ENCODE measurements at regions not wholly inside any gene's neighbourhood (a gene's known extent, or its start where the extent isn't known, plus 50 kb on each side); places are given as distances from the start of the nearest gene placed in this dataset.

DNA sequence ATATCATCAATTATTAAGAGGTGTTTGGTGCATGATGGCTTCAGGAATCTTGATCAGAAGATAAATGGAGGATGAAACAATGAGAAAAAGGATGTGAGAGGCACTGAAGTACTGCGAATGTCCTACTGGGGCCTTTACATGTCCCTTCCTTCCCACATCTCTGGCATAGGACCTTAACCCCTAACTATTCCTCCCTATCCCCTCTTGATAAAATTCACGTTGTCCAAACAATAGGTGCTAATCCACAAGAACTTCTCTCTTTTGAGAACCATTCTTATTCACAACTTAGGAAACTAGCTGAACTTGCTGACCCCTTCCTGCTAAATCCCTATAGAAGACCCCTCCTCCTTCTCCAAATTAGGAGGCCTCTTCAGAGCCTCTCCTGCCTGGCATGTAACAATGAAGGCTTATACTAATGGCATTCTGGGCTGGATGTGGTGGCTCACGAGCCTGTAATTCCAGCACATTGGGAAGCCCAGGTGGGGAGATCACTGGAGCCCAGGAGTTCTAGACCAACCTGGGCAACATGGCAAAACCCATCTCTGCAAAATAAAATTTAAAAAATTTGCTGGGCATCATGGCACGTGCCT, 276.5 kb upstream of the SMARCA2 start:
- DNase-seq (ENCODE audit: low spot score) (no peak), FAIRE-seq (no peak)

DNA sequence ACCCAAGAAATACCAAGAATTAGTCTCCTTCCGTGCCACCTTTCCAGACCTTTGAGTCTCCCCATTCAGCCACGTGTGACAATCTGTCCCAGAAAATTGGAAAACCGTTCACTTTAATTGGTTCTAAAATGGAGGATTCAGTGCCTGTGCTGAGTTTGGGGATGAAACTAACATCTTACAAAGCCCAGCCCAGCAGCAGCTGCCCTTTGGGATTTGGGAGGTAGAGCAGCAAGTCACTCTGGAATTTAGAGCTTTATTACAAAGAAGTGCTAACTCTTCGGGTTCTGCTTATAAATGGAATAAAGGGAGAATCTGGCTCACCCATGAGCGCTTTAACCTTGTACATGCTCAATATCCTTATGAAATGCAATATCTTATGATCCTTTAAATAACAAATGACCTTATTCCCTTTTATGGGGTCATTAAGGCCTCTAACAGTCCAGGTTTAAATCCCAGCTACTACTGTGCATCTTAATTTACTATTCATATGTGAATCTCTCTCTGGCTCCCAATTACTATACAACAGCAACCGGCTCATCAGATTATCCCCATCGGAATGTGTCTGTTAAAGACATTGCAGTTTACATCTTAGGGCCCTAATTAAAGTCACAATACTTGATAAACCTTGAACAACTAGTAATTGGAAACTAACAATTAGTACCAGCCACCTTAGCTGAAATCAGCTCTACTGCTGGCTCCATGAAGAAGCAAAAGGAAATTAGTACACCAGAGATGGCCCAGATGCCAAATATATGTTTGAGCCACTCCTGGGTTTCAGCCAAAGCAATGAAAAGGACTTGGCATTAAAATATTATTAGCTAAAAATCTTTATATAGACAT, 271.8 kb upstream of the SMARCA2 start:
- no peak for FAIRE-seq
- no peak for DNase-seq (ENCODE audit: low spot score)

DNA sequence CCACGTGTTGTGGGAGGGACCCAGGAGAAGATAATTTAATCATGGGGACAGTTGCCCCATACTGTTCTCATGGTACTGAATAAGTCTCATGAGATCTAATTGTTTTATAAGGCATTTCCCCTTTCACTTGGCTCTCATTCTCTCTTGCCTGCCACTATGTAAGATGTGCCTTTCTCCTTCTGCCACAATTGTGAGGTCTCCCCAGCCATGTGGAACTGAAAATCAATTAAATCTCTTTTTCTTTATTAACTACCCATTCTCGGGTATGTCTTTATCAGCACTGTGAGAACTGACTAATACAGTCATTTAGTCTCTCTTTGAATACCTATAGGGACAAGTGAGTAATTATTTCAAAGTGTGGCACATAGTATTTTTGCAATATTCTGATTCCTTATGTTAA, 269.2 kb upstream of the SMARCA2 start:
- DNase-seq (ENCODE audit: low spot score) (no peak), FAIRE-seq (no peak)

DNA sequence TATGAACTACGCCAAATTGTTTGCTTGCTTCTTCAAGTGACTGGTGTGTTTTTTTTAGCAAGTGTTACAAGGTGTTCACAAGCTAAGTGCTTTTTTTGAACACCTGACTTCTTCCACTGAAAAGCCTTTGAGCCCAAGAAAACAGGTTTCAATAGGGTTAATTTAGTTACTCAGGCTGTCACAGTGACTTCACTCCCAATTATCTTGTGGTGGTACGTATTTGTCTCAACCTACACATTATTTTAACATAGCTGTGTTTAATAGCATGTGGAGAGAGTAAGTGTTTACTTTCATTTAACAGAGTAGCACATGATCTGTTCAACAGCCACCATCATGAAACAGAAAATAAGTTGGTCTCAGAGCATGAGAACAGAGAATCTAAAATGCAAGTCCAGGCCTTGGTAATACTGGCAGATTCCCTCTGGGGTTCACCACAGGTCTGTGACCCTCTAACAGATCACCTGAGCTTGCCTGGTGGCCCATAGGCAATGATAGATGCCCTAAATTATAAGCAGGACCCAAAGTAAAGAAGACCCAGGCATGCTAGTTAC, 267.7 kb upstream of the SMARCA2 start:
- FAIRE-seq (no peak), DNase-seq (ENCODE audit: low spot score) (no peak)

DNA sequence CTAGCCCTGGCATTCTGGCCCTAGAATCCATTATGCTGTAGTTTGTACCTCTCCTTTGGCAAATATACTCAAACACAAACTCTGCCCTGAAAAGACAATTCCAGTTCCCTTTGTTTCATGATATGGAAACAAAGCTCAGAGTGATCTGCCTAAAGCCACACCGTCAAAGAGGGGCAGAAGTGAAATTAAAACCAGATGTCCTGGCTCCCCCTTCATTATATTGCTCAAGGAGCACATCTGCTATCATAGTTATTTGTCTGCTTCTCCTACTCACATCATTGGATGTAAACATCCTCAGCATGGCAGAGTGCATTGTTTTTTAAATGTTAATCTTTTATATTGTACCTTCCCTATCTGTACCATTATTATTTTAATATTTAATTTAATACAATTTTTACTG, 266.7 kb upstream of the SMARCA2 start:
- no peak for FAIRE-seq
- DNase-seq (ENCODE audit: low spot score) = no peak

DNA sequence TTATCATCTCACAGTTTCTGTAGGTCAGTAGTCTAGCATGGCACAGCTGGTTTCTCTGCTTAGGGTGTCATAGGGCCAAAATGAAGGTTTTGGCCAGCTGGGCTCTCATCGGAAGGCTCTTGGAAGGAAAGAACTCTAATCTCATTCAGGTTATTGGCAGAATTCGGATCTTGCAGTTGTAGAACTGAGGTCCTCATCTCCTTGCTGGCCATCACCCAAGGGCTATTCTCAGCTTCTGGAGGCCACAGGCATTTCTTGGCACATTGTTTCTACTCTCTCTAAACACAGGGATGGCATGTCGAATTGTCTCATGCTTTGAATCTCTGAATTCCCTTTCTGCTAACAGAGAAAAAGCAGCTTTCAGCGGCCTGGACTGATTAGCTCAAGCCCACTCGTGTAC, 258.0 kb upstream of the SMARCA2 start:
- no peak for DNase-seq (ENCODE audit: low spot score)
- no peak for FAIRE-seq

DNA sequence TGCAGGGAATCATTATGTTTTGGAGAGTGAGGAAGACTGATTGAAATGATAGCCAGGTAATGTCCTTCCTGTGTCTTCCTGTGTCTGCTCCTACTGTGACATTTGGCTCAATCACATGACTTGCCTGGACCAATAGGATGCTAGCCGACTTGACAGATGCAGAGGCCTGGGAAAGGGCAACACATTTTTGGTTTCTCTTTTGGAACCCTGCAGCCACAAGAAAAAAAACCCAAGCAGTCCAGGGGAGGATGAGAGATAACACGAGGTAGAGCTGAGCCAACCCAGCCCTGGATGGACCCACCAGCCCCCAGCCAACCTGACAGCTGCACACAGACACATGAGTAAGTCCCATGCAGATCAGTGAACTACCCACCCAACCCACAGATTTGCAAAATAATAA, 256.1 kb upstream of the SMARCA2 start:
- DNase-seq (ENCODE audit: low spot score) (no peak), FAIRE-seq (no peak)

DNA sequence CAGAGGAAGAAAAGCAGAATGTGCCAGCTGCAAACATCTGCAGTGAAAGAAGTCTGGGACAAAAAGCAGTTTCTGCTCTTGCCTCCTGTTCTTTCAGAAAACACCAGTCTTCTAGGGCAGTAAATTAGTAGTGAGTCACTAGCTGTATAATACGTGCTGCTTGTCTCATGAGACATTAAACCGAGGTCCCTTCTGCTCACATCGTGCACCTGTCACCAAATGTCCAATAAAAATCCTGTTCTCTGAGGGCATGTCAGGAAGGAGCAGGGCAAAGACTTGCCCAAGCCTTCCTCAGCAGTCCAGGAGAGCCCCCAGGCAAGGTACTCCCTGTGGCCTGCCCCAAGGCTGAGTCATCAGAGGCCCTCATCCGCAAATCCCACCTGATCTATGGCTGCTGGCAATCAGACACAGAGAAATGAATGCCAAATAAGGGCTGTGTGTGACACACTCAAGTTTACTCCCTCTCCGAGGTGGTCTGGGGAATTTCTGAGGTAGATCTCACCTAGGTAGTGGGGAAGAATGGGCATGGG, 255.3 kb upstream of the SMARCA2 start:
- DNase-seq (ENCODE audit: low spot score) (no peak), FAIRE-seq (no peak)

DNA sequence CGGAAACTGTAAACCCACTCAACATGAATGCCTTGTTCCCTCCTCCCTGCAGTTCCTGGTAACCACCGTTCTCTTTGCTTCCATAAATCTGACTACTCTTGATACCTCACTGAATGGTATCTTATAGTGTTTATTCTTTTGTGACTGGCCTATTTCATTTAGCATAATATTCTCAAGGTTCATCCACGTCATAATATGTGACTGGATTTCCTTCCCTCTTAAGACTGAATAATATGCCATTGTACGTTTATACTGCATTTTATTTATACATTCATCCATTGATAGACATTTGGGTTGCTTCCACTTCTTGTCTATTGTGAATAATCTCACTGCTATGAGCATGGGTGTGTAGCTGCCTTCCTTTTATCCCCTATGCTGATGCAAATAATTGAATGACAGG, 253.3 kb upstream of the SMARCA2 start:
- FAIRE-seq (no peak), DNase-seq (ENCODE audit: low spot score) (no peak)

DNA sequence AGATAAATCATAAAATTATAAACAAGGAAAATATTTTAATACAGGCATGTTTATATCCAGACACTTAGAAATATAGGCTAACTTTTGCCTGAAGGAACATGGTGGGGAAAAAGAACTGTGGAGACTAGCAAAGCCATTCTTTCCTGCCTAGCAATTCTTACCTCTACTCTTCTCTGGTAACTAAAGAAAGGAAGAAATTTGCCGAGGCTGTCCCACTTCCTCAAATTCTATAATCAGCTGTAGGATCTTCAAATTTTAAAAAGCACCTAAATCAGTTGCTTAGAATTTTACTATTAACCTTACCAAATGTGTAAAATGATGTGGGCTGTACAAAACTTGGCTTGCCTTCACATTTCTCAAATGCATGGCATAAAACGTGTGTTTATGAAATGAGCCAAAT, 249.1 kb upstream of the SMARCA2 start:
- FAIRE-seq (no peak), DNase-seq (ENCODE audit: low spot score) (no peak)

DNA sequence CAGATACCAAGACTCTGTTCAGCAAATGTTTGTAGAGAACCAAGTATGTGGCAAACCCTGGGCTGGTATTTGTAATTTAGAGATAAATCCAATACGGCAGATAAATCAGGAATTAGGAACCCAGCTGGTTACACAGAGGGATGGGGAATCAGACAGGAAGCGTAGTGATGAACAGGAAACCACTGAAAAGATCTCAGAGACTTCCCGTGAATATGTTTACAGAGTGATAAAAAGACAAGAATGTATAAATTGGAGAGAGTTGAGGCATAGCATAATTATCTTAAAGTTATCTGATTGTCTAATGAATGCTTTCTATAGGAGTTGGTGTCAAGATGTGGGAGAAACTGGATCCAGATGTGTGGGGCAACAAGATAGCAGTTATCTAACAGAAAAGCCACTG, 246.6 kb upstream of the SMARCA2 start:
- FAIRE-seq (no peak), DNase-seq (ENCODE audit: low spot score) (no peak)

DNA sequence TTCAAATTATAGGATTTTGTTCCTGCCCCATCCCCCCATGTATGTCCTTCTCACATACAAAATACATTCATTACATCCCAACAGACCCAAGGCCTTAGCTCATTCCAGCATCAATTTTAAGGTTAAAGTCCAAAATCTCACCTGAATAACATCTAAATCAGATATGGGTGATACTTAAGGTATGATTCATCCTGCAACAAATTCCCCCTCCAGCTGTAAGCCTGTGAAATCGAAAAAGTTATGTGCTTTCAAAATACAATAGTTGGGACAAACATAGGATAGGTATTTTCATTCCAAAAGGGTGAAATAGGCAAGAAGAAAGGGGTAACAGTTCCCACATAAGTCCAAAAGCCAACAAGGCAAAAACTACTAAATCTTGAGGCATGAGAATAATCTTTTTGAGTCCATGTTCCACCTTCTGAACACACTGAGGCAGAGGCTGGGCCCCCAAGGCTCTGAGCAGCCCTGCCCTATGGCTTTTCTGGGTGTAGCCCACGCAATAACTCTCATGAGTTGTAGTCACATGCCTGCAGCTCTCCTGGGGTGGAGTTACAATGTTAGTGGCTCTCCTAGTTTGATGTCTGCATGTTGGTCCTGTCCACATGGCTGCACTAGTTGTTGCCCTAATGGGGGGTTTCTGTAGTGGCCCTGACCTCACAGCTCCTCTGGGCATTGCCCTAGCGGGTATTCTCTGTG, 243.9 kb upstream of the SMARCA2 start:
- FAIRE-seq (no peak), DNase-seq (ENCODE audit: low spot score) (no peak)

DNA sequence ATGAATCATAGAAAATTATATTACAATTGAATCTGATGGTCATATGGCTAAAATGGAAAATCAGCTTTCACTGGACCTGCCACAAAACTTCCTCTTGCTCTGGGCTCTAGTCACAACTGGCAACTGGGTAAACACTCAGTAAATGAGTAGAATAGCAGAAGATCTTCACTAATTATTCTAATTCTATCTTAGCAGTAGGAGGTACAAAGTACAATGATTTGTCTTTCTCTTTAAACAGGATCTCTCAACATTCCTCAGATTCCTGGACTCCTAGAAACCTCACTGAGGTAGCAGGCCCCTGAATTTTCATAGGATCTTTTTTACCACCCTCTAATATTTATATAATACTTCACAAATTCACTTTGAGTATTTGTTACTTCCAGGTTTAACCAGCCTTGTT, 239.9 kb upstream of the SMARCA2 start:
- no peak for FAIRE-seq

DNA sequence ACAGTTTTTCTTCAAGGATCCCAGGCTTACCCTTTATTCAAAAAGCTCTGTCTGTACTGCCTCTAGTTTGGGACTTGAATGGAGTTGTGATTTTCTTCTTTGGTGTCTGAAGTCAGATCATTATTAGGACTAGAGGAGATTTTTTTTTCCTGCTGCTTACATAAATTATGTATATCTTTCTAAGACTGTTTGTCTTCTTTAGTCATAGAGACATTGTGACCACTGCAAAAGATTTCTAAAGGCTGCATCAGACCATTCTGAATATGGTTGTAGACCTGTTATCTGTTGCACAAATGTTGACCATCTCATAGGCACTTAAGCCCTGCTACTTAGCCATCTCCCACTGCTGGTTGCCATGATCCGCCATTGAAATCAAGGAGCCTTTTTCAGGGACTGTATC, 238.5 kb upstream of the SMARCA2 start:
- FAIRE-seq (no peak), DNase-seq (ENCODE audit: low spot score) (no peak)

More for the DNA sequence above, 239.9 kb upstream of the SMARCA2 start:
- DNase-seq (ENCODE audit: low spot score) = no peak

DNA sequence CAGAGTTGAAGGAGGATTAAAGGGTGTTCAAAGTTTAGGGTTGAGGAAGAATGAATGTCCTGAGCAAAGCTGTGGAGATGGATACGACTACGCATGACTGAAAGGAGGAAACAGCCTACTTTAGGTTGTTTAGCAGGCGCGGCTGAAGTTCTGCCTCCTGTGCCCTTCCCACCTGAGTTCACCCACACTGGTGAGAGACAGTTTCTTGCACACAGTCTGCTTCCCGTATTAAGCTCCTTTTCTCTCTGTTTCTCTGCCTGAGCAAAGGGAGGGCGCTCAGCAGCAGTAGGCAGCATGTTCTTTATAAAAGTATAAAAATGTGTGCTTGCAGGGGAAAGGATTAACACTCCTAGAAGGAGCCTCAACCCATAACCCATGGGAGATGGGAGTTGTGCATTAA, 224.0 kb upstream of the SMARCA2 start:
- no peak for DNase-seq (ENCODE audit: low spot score)
- no peak for FAIRE-seq

DNA sequence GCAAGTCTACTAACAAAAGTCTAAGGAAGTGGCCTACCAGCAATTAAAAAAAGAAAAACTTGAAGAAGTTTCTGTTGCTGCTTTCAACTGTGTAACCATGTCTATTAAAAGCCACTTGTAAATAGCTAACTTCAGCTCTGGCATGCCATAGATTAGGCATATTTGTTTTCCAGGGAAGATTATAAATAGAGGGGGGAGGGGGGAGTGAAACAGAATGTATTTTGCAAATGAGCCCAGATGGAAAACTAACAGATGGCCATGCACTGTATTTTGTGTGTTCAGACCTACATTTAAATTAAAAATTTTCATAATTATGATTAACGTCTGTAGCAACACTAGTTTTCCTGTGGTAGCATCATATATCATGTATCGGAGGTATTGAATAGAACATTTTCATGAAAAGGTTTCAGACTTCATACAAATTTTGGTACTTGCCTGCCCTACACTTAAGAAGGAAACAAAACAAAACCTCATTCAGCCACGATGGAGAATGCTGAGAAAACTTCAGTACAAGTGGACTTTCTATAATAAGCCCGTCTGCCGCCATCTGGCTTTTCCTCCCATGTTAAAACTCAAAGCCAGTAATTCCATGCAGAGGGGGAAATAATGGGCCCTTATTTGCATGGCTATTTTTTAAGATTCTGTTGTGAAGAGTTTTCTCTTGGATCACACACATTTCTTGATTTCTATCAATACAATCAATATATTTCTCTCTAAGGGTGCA, 220.4 kb upstream of the SMARCA2 start:
- no peak for FAIRE-seq
- DNase-seq (ENCODE audit: low spot score) = no peak

DNA sequence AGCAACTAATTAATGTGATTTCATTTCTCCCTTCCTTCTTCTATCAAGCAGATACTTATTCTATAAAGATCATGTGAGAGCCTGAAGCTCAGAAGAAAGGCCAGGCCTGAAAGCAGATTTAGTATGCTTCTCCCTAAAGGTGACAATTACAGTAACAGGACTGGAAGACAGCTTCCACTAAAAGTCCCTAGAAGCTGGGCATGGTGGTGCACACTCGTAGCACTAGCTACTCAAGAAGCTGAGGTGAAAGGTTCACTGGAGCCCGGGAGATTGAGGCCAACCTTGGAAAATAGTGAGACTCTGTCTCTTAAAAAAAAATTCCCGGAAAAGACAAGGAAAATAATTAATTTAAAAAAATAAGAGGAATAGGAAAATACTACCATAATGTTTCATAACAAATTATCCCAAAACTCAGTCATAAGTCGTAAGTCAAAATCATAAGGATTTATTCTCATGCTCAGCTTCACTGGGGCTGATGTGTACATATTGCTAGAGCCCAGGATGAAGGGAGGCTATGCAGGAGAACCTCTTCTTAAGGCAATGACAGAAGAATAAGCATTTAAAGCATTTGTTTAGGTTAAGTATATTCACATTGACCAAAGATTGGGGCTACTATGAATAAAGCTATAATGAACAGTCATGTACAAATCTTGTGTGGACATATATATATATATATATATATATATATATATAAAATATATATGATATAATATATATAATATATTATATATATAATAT, 210.8 kb upstream of the SMARCA2 start:
- DNase-seq (ENCODE audit: low spot score) = no peak
- FAIRE-seq = no peak

DNA sequence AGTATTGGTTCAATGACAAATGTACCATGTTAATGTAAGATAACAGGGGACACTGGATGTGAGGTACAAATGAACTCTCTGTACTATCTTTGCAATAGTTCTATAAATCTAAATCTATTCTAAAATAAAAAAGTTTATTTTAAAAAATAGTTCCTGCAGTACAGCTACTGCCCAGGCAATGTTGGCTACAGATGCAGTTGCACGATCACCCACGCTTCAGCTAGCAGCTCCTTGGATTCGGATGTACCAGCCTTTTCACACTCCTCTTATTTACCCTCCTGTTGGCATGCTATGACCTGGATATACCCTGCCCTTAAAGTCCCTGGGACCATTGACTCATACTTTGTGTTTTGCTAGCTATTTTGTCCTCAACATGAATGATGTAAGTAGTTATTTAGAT, 185.4 kb upstream of the SMARCA2 start:
- FAIRE-seq = no peak

DNA sequence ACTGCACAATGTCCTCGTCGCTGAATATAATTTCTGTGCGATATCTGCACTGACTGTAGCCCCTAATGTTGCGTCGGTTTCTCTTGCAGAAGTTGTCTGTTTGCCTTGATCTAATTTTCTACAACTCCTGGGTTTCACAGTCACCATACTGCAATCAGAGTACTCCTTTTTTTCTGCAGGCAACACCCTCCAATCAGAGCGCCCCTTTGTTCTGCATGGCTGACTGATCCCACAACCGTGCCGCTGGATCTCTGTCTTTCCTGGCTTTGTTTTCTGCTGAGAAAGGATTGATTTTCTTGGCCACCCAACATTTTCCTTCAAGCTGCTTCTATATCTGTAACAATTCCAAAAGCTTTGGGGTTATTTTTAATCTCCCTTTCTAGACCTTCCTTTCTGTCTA, 182.2 kb upstream of the SMARCA2 start:
- FAIRE-seq (no peak), DNase-seq (ENCODE audit: low spot score) (no peak)

More for the DNA sequence above, 185.4 kb upstream of the SMARCA2 start:
- DNase-seq (ENCODE audit: low spot score) = no peak

DNA sequence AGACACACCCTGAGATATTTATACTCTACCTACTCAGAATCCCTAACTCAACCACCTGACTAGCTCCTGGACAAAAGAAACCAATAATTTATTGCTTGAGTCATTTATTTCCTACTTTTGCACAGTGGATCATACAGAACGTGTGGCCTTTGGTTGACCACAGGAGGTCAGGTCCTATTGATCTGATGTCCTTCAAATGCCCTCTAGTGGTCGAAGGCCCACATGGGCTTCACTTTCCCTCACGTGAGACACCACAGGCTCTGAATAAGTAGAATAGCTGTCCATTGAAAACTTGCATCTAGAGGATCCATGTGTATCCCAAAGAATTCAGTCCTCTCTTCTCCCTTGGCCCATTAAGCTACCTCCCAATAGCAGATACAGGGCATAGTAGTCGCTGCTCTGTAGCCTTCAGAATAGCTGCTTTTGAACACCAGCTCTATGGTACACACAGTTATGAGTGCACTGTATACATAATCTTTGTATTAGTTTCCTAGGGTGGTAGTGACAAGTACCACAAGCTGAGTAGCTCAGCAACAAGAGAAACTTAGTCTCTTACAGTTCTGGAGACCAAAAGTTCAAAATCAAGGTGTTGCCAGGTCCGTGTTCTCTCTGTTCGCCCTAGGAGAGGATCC, 177.6 kb upstream of the SMARCA2 start:
- FAIRE-seq (no peak), DNase-seq (ENCODE audit: low spot score) (peak; percentile 4)

Data from RCC 7860 (cell line).